ENCODE measurements at regions not wholly inside any gene's neighbourhood (a gene's known extent, or its start where the extent isn't known, plus 50 kb on each side); places are given as distances from the start of the nearest gene placed in this dataset.
A peak's percentile ranks its signal among the peaks of the same experiment; 100 is the strongest.

GRCh38 chr2:7825591-7826312 is 856.1 kb upstream of the ID2 start:
- peak; percentile 70 to 74 for DNase-seq

- no peak for DNase-seq
These were observed 855.2 kb upstream of the ID2 start for GRCh38 chr2:7826656-7827055.

GRCh38 chr2:7829241-7829640 is 852.6 kb upstream of the ID2 start:
- no peak for DNase-seq

- DNase-seq: no peak
These were observed 851.2 kb upstream of the ID2 start for GRCh38 chr2:7830616-7831015.

GRCh38 chr2:7835151-7835550 is 846.7 kb upstream of the ID2 start:
- no peak for DNase-seq

- DNase-seq: no peak
These were observed 845.9 kb upstream of the ID2 start for GRCh38 chr2:7835693-7836680.

- DNase-seq: no peak
These were observed 844.6 kb upstream of the ID2 start for GRCh38 chr2:7837237-7837760.

- no peak for DNase-seq
These were observed 843.2 kb upstream of the ID2 start for GRCh38 chr2:7838669-7839068.

GRCh38 chr2:7840651-7841380 is 841.0 kb upstream of the ID2 start:
- DNase-seq: no peak

- no peak for DNase-seq
These were observed 840.1 kb upstream of the ID2 start for GRCh38 chr2:7841751-7842150.

- no peak for DNase-seq
These were observed 837.4 kb upstream of the ID2 start for GRCh38 chr2:7844414-7844965.

GRCh38 chr2:7845332-7845731 is 836.5 kb upstream of the ID2 start:
- DNase-seq: no peak

- DNase-seq: no peak
These were observed 835.2 kb upstream of the ID2 start for GRCh38 chr2:7846607-7847006.

GRCh38 chr2:7847321-7847720 is 834.5 kb upstream of the ID2 start:
- DNase-seq: no peak

- DNase-seq: no peak
These were observed 832.8 kb upstream of the ID2 start for GRCh38 chr2:7849027-7849426.

- DNase-seq: no peak
These were observed 832.3 kb upstream of the ID2 start for GRCh38 chr2:7849531-7849930.

- DNase-seq: no peak
These were observed 829.3 kb upstream of the ID2 start for GRCh38 chr2:7852546-7852945.

GRCh38 chr2:7857904-7858303 is 824.0 kb upstream of the ID2 start:
- no peak for DNase-seq

- no peak for DNase-seq
These were observed 823.2 kb upstream of the ID2 start for GRCh38 chr2:7858624-7859023.

- DNase-seq: no peak
These were observed 821.2 kb upstream of the ID2 start for GRCh38 chr2:7860693-7861092.

GRCh38 chr2:7861910-7862702 is 819.8 kb upstream of the ID2 start:
- DNase-seq: no peak

- DNase-seq: no peak
These were observed 815.8 kb upstream of the ID2 start for GRCh38 chr2:7866104-7866503.
